ENCODE measurements at regions not wholly inside any gene's neighbourhood (a gene's known extent, or its start where the extent isn't known, plus 50 kb on each side); places are given as distances from the start of the nearest gene placed in this dataset.

- peak in 1 of 2 donors; percentile 4 for DNase-seq
- peaks cover 0 to 28% (median 6%) of the 10 kb centered on the region in 7 donors for H3K27me3 ChIP-seq
- intact Hi-C loops (cut with DNase I), result no loop called here
- no peak for TF ChIP-seq CTCF (IDR thresholded peaks at IDR 0.05)
- no peak for ATAC-seq
- H3K4me1 ChIP-seq, result no peaks in the 10 kb centered on the region
- no peaks in the 10 kb centered on the region for H3K36me3 ChIP-seq
- H3K27ac ChIP-seq, result no peak overlapping the region
- 57 to 60% methylated on average over 37 of the region's 37 CpGs for WGBS, 2 donors
- peaks cover 0 to 98% (median 0%) of the 10 kb centered on the region in 11 donors for H3K9me3 ChIP-seq
- H3K4me3 ChIP-seq, result no peak overlapping the region
Measured at GRCh38 chr12:34391771-34392581, 369.7 kb downstream of the ALG10 start.

GRCh38 chr12:34392741-34393085, 370.4 kb downstream of the ALG10 start:
- Histone ChIP-seq H3K4me1 (no peaks in the 10 kb centered on the region), H3K9me3 (peaks cover 0 to 98% (median 0%) of the 10 kb centered on the region in 11 donors), H3K27ac (no peak overlapping the region), H3K36me3 (no peaks in the 10 kb centered on the region), H3K27me3 (peaks cover 0 to 28% (median 6%) of the 10 kb centered on the region in 7 donors), H3K4me3 (no peak overlapping the region)
- TF ChIP-seq CTCF (IDR thresholded peaks at IDR 0.05), result no peak
- ATAC-seq, result no peak
- no peak for DNase-seq
- WGBS, 2 donors, result 70 to 75% methylated on average over 14 of the region's 14 CpGs
- intact Hi-C loops (cut with DNase I), result no loop called here

- intact Hi-C loops (cut with DNase I), result no loop called here
- H3K9me3 ChIP-seq, result peaks cover 0 to 98% (median 0%) of the 10 kb centered on the region in 11 donors
- ATAC-seq (no peak), DNase-seq (peak; percentile 1 to 3)
- H3K36me3 ChIP-seq, result no peaks in the 10 kb centered on the region
- TF ChIP-seq CTCF (IDR thresholded peaks at IDR 0.05), result no peak
- H3K4me3 ChIP-seq, result no peak overlapping the region
- no peak overlapping the region for H3K27ac ChIP-seq
- H3K27me3 ChIP-seq, result peaks cover 0 to 28% (median 6%) of the 10 kb centered on the region in 7 donors
- WGBS, 2 donors, result 55 to 57% methylated on average over 35 of the region's 35 CpGs
- H3K4me1 ChIP-seq, result no peaks in the 10 kb centered on the region
Measured at GRCh38 chr12:34393086-34393820, 371.0 kb downstream of the ALG10 start.

GRCh38 chr12:34393821-34394150, 371.5 kb downstream of the ALG10 start:
- TF ChIP-seq CTCF (IDR thresholded peaks at IDR 0.05), result no peak
- Histone ChIP-seq H3K27ac (no peak overlapping the region), H3K4me1 (no peaks in the 10 kb centered on the region), H3K9me3 (peaks cover 0 to 98% (median 0%) of the 10 kb centered on the region in 11 donors), H3K4me3 (no peak overlapping the region), H3K36me3 (no peaks in the 10 kb centered on the region), H3K27me3 (peaks cover 0 to 24% (median 7%) of the 10 kb centered on the region in 7 donors)
- DNase-seq (no peak), ATAC-seq (no peak)
- 59% methylated on average over 10 of the region's 10 CpGs for WGBS, 2 donors
- intact Hi-C loops (cut with DNase I), result no loop called here
